B cell (primary cell): ENCODE measurements at regions not wholly inside any gene's neighbourhood (a gene's known extent, or its start where the extent isn't known, plus 50 kb on each side); places are given as distances from the start of the nearest gene placed in this dataset.

Experiments
- ATAC-seq: fragments of 200-7000 bp; cut with Tn5 transposase; one replicate; pipeline ENCODE4 v1.10.0; 2021; ENCODE audit warnings: low read depth, mild to moderate bottlenecking, moderate number of reproducible peaks, moderate library complexity
- CTCF ChIA-PET: fragments of 350-600 bp; sonication (Branson Sonifier 250); formaldehyde crosslinking; loops from one replicate; lab custom pipeline; 2021; ENCODE audit warnings: antibody characterized with exemption, inconsistent platforms; lab: Charles Lee
- POLR2A ChIA-PET: fragments of 350-600 bp; sonication (Branson Sonifier 250); formaldehyde crosslinking; loops from one replicate; lab custom pipeline; 2021; ENCODE audit warnings: antibody characterized with exemption; lab: Charles Lee
- DNase-seq: peaks from one replicate; pipeline ENCODE4 v3.0.0; 2013
- H2AFZ ChIP-seq: 2 replicates; pipeline ENCODE4 v1.6.1; 2012; ENCODE audit warnings: mild to moderate bottlenecking, low read depth, low read length; ENCODE audit not compliant: insufficient read depth, poor library complexity, severe bottlenecking
- H3K27ac ChIP-seq, 2 donors: 1 replicate in 1 of 2; 2 replicates in 1 of 2; pipeline ENCODE4 v1.5.1; 2012 to 2013; ENCODE audit warnings: low read length in 2 of 2, mild to moderate bottlenecking in 2 of 2, moderate library complexity in 1 of 2
- H3K27me3 ChIP-seq, 4 experiments: fragments of 200-600 bp in 1 of 4; sonication (generic) in 1 of 4; replicated peaks in 1 of 4; 1 replicate in 2 of 4; 2 replicates in 2 of 4; pipeline versions ENCODE4 v1.6.1 to v1.7.0; 2013 to 2016; ENCODE audit warnings: low read length in 3 of 4, mild to moderate bottlenecking in 2 of 4, mixed read lengths in 1 of 4, moderate library complexity in 1 of 4; ENCODE audit not compliant: insufficient read depth in 4 of 4, control insufficient read depth in 3 of 4; ENCODE audit errors: control extremely low read depth in 1 of 4
- H3K36me3 ChIP-seq, 2 experiments: replicated peaks in 1 of 2; 1 replicate in 1 of 2; 2 replicates in 1 of 2; pipeline versions ENCODE4 v1.6.1 to v1.7.1; 2013; ENCODE audit warnings: low read length in 1 of 2; ENCODE audit not compliant: insufficient read depth in 2 of 2, control insufficient read depth in 1 of 2; ENCODE audit errors: control extremely low read depth in 1 of 2, extremely low read depth in 1 of 2
- H3K4me1 ChIP-seq, 2 donors: fragments of 200-600 bp in 1 of 2; sonication (generic) in 1 of 2; 1 replicate in 1 of 2; 2 replicates in 1 of 2; pipeline versions ENCODE4 v1.5.1 to v1.6.1; 2013 to 2017; ENCODE audit warnings: low read length in 2 of 2; ENCODE audit not compliant: control insufficient read depth in 2 of 2, insufficient read depth in 2 of 2
- H3K4me2 ChIP-seq: replicated peaks from 2 replicates; pipeline ENCODE3; 2012; ENCODE audit warnings: mild to moderate bottlenecking, low read depth, low read length; ENCODE audit not compliant: poor library complexity, severe bottlenecking
- H3K4me3 ChIP-seq, 5 experiments: fragments of 200-600 bp in 1 of 5; sonication (generic) in 1 of 5; 1 replicate in 3 of 5; 2 replicates in 2 of 5; pipeline versions ENCODE4 v1.5.1 to v1.7.0; 2011 to 2016; ENCODE audit warnings: low read length in 4 of 5, mild to moderate bottlenecking in 4 of 5, low read depth in 2 of 5, control low read depth in 1 of 5, moderate library complexity in 1 of 5; ENCODE audit not compliant: insufficient read depth in 1 of 5; ENCODE audit errors: control extremely low read depth in 1 of 5, extremely low read depth in 1 of 5
- H3K79me2 ChIP-seq: fragments of 200-600 bp; sonication (generic); one replicate; pipeline ENCODE4 v1.6.0; 2016; ENCODE audit warnings: low read length; ENCODE audit not compliant: control insufficient read depth, insufficient read depth
- H3K9ac ChIP-seq: fragments of 200-600 bp; sonication (generic); 2 replicates; pipeline ENCODE4 v1.6.1; 2017; ENCODE audit warnings: mild to moderate bottlenecking, low read length, moderate library complexity
- H3K9me3 ChIP-seq, 3 donors: one replicate each; pipeline versions ENCODE4 v1.6.1 to v1.7.1; 2013; ENCODE audit warnings: low read length in 2 of 3; ENCODE audit not compliant: control insufficient read depth in 2 of 3, insufficient read depth in 1 of 3; ENCODE audit errors: control extremely low read depth in 1 of 3
- H4K20me1 ChIP-seq: 2 replicates; pipeline ENCODE4 v1.6.0; 2012; ENCODE audit warnings: mild to moderate bottlenecking, low read length; ENCODE audit not compliant: insufficient read depth, control insufficient read depth, poor library complexity, severe bottlenecking
- H3K27ac Mint-ChIP-seq: one replicate; pipeline ENCODE4 v1.8.0; 2021; ENCODE audit warnings: mixed read lengths
- H3K27me3 Mint-ChIP-seq: one replicate; pipeline ENCODE4 v1.8.0; 2021; ENCODE audit warnings: mixed read lengths
- H3K4me1 Mint-ChIP-seq: one replicate; pipeline ENCODE4 v1.8.0; 2021; ENCODE audit warnings: mixed read lengths
- H3K4me3 Mint-ChIP-seq: one replicate; pipeline ENCODE4 v1.8.0; 2021; ENCODE audit warnings: mixed read lengths
- H3K9me3 Mint-ChIP-seq: one replicate; pipeline ENCODE4 v1.8.0; 2022; ENCODE audit warnings: mixed read lengths; ENCODE audit not compliant: insufficient read depth
- CTCF ChIP-seq: fragments of 200-600 bp; IDR thresholded peaks from one replicate; pipeline ENCODE4 v1.8.0; 2022; ENCODE audit warnings: antibody characterized with exemption, mild to moderate bottlenecking
- EZH2 ChIP-seq: IDR thresholded peaks from 2 replicates; pipeline ENCODE4 v1.6.1; 2012; ENCODE audit warnings: borderline replicate concordance, low read depth, mild to moderate bottlenecking, moderate library complexity, low read length; ENCODE audit not compliant: insufficient read depth, poor library complexity, severe bottlenecking
- WGBS: methylation state at CpG from one replicate; pipeline ENCODE4 v1.1.5; 2013; ENCODE audit warnings: missing lambda C conversion rate; ENCODE audit not compliant: insufficient coverage; 5-methylcytosine and 5-hydroxymethylcytosine counted together
- intact Hi-C: fragments of 100-400 bp; cut with micrococcal nuclease; formaldehyde crosslinking; loops from one replicate; pipeline ENCODE4 v1.10.0; 2022

DNA sequence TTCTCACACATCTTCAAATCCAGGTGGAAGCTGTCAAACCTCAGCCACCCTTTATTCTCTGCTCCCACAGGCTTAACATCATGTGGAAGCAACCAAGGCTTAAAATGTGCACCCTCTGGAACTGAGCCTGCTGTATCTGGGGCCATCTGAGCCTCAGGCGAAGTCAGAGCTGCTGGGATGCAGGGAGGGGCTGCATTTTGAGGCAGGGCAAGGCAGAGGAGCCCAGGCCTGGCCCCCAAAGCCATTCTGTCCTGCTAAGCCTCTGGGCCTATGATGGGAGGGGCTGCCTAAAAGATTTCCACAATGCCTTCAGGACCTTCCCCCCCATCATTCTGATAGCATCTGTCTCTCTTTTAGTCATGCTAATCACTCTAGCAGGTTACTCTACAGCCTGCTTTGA is 51.7 kb upstream of the COBL start:
- 80% methylated on average over 1 of the region's 1 CpG for WGBS
- intact Hi-C loops, result loop anchor here (5.0 kb wide), 1 partner anchor 1276 kb away; the partner anchor contains the start of gene ZPBP
- no peaks in the 10 kb centered on the region for H3K36me3 ChIP-seq

DNA sequence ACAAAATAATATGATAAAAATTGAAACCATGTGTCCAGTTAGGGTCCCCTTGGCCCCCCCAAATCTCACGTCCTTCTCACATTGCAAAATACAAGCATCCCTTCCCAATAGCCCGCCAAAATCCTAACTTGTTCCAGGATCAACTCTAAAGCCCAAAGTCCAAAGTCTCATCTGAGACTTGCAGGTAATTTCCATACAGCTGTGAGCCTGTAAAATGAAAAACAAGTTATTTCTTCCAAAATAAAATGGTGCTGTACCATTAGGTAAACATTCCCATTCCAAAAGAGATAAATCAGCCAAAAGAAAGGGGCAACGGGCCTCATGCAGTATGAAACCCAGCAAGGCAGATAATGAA is 51.0 kb upstream of the COBL start:
- intact Hi-C loops, result loop anchor here (5.0 kb wide), 1 partner anchor 1275 kb away; the partner anchor contains the start of gene ZPBP
- no peaks in the 10 kb centered on the region for H4K20me1 ChIP-seq

More for the DNA sequence above, 51.7 kb upstream of the COBL start:
- no peak overlapping the region for H3K4me3 Mint-ChIP-seq
- Histone ChIP-seq H3K27me3 (no peaks in the 10 kb centered on the region), H3K4me1 (no peaks in the 10 kb centered on the region), H3K27ac (no peak overlapping the region), H3K4me3 (no peak overlapping the region), H2AFZ (no peak overlapping the region), H3K79me2 (no peaks in the 10 kb centered on the region), H3K9me3 (no peaks in the 10 kb centered on the region), H4K20me1 (no peaks in the 10 kb centered on the region), H3K4me2 (no peak overlapping the region), H3K9ac (no peak overlapping the region)
- no peaks in the 10 kb centered on the region for H3K4me1 Mint-ChIP-seq
- TF ChIP-seq CTCF, result no peak
- TF ChIP-seq EZH2, result no peak
- no peak overlapping the region for H3K27ac Mint-ChIP-seq
- ChIA-PET CTCF (no interaction called here), POLR2A (no interaction called here)
- no peak for ATAC-seq
- no peak for DNase-seq
- no peaks in the 10 kb centered on the region for H3K27me3 Mint-ChIP-seq
- no peaks in the 10 kb centered on the region for H3K9me3 Mint-ChIP-seq

More for the DNA sequence above, 51.0 kb upstream of the COBL start:
- 72% methylated on average over 3 of the region's 3 CpGs for WGBS
- no peak overlapping the region for H3K9ac ChIP-seq
- Mint-ChIP-seq H3K27me3 (no peaks in the 10 kb centered on the region), H3K9me3 (peaks cover 2% of the 10 kb centered on the region), H3K4me1 (no peaks in the 10 kb centered on the region), H3K4me3 (no peak overlapping the region), H3K27ac (no peak overlapping the region)
- ATAC-seq, result no peak
- no peaks in the 10 kb centered on the region for H3K36me3 ChIP-seq
- H3K9me3 ChIP-seq, result no peaks in the 10 kb centered on the region
- H3K4me2 ChIP-seq, result no peak overlapping the region
- DNase-seq, result no peak
- no peaks in the 10 kb centered on the region for H3K27me3 ChIP-seq
- no peaks in the 10 kb centered on the region for H3K79me2 ChIP-seq
- ChIA-PET CTCF (interaction anchor here (1.0 kb wide), 1 partner anchor 1274 kb away, joined by 3 read pairs; the partner anchor contains the start of gene ZPBP), POLR2A (no interaction called here)
- H3K4me3 ChIP-seq, result no peak overlapping the region
- H3K4me1 ChIP-seq, result no peaks in the 10 kb centered on the region
- TF ChIP-seq EZH2, result no peak
- TF ChIP-seq CTCF, result no peak
- H2AFZ ChIP-seq, result no peak overlapping the region
- no peak overlapping the region for H3K27ac ChIP-seq
